GM12865 (cell line): ENCODE measurements at regions not wholly inside any gene's neighbourhood (a gene's known extent, or its start where the extent isn't known, plus 50 kb on each side); places are given as distances from the start of the nearest gene placed in this dataset.

Source experiments
- DNase-seq: peaks from one replicate; pipeline ENCODE4 v3.0.0; 2010; ENCODE audit warnings: low read depth
- H3K4me3 ChIP-seq: 2 replicates; pipeline ENCODE4 v1.5.1; 2011; ENCODE audit warnings: mild to moderate bottlenecking, low read depth, low read length, control low read depth
- TF ChIP-seq, protein P1 (sequence below): IDR thresholded peaks from 2 replicates; pipeline ENCODE4 v1.5.1; 2011; ENCODE audit warnings: low read length, control low read depth, low read depth, inconsistent platforms; ENCODE audit not compliant: insufficient read depth; ENCODE audit errors: missing control alignments

DNA sequence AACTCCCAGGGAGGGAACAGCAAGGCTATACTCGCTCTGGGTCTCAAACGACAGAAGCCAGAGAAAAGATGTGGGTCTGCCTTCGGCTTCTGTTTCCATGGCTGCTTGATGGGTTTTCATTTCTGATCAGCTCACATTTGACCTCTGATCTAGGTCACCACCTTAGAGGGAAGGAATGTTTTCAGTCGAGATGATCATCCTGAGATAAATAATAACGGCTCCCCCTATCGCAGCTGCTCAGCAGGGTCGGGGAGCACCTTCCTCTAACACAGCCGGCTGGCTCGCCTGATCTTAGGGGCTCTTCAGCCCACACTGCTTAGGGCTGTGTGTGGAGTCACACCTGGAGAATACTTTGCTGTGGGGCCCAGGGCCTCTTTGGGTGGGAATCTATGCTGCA lies 53.1 kb upstream of the ZNF648 start:
- no peak for DNase-seq
- TF ChIP-seq, protein P1, sequence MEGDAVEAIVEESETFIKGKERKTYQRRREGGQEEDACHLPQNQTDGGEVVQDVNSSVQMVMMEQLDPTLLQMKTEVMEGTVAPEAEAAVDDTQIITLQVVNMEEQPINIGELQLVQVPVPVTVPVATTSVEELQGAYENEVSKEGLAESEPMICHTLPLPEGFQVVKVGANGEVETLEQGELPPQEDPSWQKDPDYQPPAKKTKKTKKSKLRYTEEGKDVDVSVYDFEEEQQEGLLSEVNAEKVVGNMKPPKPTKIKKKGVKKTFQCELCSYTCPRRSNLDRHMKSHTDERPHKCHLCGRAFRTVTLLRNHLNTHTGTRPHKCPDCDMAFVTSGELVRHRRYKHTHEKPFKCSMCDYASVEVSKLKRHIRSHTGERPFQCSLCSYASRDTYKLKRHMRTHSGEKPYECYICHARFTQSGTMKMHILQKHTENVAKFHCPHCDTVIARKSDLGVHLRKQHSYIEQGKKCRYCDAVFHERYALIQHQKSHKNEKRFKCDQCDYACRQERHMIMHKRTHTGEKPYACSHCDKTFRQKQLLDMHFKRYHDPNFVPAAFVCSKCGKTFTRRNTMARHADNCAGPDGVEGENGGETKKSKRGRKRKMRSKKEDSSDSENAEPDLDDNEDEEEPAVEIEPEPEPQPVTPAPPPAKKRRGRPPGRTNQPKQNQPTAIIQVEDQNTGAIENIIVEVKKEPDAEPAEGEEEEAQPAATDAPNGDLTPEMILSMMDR: no peak
- H3K4me3 ChIP-seq: no peak overlapping the region

DNA sequence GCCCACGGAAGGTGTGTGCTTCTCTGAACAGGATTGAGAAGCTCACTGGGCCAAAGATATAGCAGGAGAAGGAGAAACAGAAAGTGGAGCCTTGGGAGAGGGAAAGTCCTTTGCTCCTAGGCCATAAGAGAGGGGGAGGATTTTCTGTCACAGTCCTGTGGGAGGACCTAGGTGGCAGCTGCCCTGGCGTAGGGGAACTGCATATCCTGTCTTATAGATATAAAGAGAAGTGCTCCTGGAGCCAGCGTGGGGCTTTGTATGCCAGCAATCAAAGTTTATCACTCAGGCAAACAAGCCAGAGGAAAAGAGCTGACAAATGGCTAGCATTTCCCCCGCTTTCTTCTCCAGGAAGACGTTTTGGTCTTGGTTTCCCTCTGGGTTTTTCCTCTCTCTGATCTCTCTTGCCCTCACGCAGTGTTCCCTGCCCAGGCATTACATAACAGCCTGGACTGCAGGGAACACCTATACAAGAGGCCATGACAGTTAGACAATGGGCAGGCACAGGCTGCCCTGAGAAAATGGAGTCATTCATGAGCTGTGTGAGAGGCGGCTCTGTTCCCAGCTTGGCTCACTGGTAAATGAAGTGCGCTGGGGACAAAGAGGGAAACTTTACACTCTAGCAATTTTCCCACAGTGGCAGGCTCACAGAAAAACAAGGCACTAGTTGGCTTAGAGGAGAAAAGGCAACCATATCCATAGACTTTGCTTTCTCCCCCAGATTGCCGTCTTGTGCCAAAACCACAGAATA lies 52.5 kb upstream of the ZNF648 start:
- no peak for DNase-seq
- TF ChIP-seq, protein P1: no peak
- no peak overlapping the region for H3K4me3 ChIP-seq

DNA sequence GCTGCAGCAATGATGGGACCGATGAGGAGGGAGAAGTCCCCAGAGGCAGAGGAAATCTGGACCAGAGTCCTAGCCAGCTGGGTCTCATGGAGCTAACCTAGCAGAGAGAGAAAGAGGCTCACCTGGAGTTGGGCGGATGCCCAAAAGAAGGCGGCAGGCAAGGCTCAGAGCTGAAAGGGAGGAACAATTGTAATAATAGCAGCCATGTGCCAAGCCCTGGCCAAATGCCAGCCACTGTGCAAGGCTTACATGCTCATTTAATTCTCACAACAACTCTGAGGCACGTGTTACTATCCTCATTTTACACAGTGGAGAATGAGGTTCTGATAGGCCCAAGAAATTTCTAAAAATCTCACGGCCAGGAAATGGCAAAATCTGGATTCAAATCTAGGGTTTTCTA lies 50.0 kb upstream of the ZNF648 start:
- TF ChIP-seq, protein P1: no peak
- no peak for DNase-seq
- no peak overlapping the region for H3K4me3 ChIP-seq
